H9 (cell line): ENCODE measurements at regions not wholly inside any gene's neighbourhood (a gene's known extent, or its start where the extent isn't known, plus 50 kb on each side); places are given as distances from the start of the nearest gene placed in this dataset.

Source experiments
- DNase-seq: peaks from one replicate; pipeline ENCODE4 v3.0.0-alpha.2; 2017
- H2AFZ ChIP-seq: one replicate; pipeline ENCODE4 v1.6.1; 2013; ENCODE audit warnings: mild to moderate bottlenecking, low read length, control low read depth, moderate library complexity
- H2AK5ac ChIP-seq: 2 replicates; pipeline ENCODE4 v1.6.1; 2013; ENCODE audit warnings: low read length, control low read depth, mixed read lengths; ENCODE audit not compliant: insufficient read length
- H2BK120ac ChIP-seq: one replicate; pipeline ENCODE4 v1.6.1; 2013; ENCODE audit warnings: low read depth, mild to moderate bottlenecking, low read length, control low read depth, inconsistent platforms; ENCODE audit not compliant: poor library complexity, severe bottlenecking
- H2BK12ac ChIP-seq: 2 replicates; pipeline ENCODE4 v1.6.1; 2013; ENCODE audit warnings: low read length, control low read depth, mixed read lengths, low read depth; ENCODE audit not compliant: insufficient read length
- H2BK15ac ChIP-seq: 2 replicates; pipeline ENCODE4 v1.6.1; 2013; ENCODE audit warnings: low read depth, low read length, control low read depth
- H2BK20ac ChIP-seq: one replicate; pipeline ENCODE4 v1.6.1; 2013; ENCODE audit warnings: low read depth, mild to moderate bottlenecking, low read length, control low read depth, inconsistent platforms; ENCODE audit not compliant: poor library complexity, severe bottlenecking
- H2BK5ac ChIP-seq: 2 replicates; pipeline ENCODE4 v1.6.1; 2013; ENCODE audit warnings: low read length, control low read depth, mixed read lengths; ENCODE audit not compliant: insufficient read length
- H3K14ac ChIP-seq: 2 replicates; pipeline ENCODE4 v1.6.1; 2013; ENCODE audit warnings: low read length, control low read depth; ENCODE audit not compliant: insufficient read depth
- H3K18ac ChIP-seq: 2 replicates; pipeline ENCODE4 v1.6.1; 2013; ENCODE audit warnings: low read depth, mild to moderate bottlenecking, mixed read lengths, low read length, control low read depth; ENCODE audit not compliant: insufficient read length
- H3K23ac ChIP-seq: 2 replicates; pipeline ENCODE4 v1.6.1; 2013; ENCODE audit warnings: low read length, control low read depth, mixed read lengths, low read depth; ENCODE audit not compliant: insufficient read length
- H3K23me2 ChIP-seq: 2 replicates; pipeline ENCODE4 v1.6.1; 2013; ENCODE audit warnings: low read depth, mild to moderate bottlenecking, mixed read lengths, low read length, control low read depth; ENCODE audit not compliant: insufficient read length, poor library complexity, severe bottlenecking
- H3K27ac ChIP-seq: 2 replicates; pipeline ENCODE4 v1.5.1; 2013; ENCODE audit warnings: low read length, control low read depth, mixed read lengths, low read depth; ENCODE audit not compliant: insufficient read length
- H3K27me3 ChIP-seq: 2 replicates; pipeline ENCODE4 v1.6.1; 2013; ENCODE audit warnings: low read length, control low read depth, inconsistent platforms; ENCODE audit not compliant: insufficient read depth
- H3K4ac ChIP-seq: 2 replicates; pipeline ENCODE4 v1.6.1; 2013; ENCODE audit warnings: low read depth, mild to moderate bottlenecking, control low read depth, inconsistent platforms, low read length, moderate library complexity
- H3K4me1 ChIP-seq: 2 replicates; pipeline ENCODE4 v1.6.1; 2013; ENCODE audit warnings: low read length, control low read depth, inconsistent platforms; ENCODE audit not compliant: insufficient read depth
- H3K4me2 ChIP-seq: 2 replicates; pipeline ENCODE4 v1.6.1; 2013; ENCODE audit warnings: low read length, control low read depth, mixed read lengths; ENCODE audit not compliant: insufficient read length, insufficient read depth
- H3K56ac ChIP-seq: 2 replicates; pipeline ENCODE4 v1.6.1; 2013; ENCODE audit warnings: low read depth, mild to moderate bottlenecking, mixed read lengths, low read length, control low read depth; ENCODE audit not compliant: insufficient read length
- H3K79me1 ChIP-seq: 2 replicates; pipeline ENCODE4 v1.6.1; 2013; ENCODE audit warnings: low read depth, mild to moderate bottlenecking, moderate library complexity, low read length, control low read depth, inconsistent platforms; ENCODE audit not compliant: insufficient read depth, poor library complexity, severe bottlenecking
- H3K79me2 ChIP-seq: 2 replicates; pipeline ENCODE4 v1.6.1; 2013; ENCODE audit warnings: low read length, control low read depth, inconsistent platforms; ENCODE audit not compliant: insufficient read depth
- H3K9ac ChIP-seq: 2 replicates; pipeline ENCODE4 v1.6.1; 2013; ENCODE audit warnings: low read length, control low read depth, mixed read lengths; ENCODE audit not compliant: insufficient read length; ENCODE audit errors: extremely low read depth
- H3K9me3 ChIP-seq: one replicate; pipeline ENCODE4 v1.6.1; 2013; ENCODE audit warnings: low read depth, low read length, inconsistent platforms; ENCODE audit not compliant: control insufficient read depth
- H3T11ph ChIP-seq: one replicate; pipeline ENCODE4 v1.6.1; 2013; ENCODE audit warnings: mild to moderate bottlenecking, low read length, control low read depth, inconsistent platforms
- H4K20me1 ChIP-seq: one replicate; pipeline ENCODE4 v1.6.1; 2013; ENCODE audit not compliant: control insufficient read depth, insufficient read length, insufficient read depth
- H4K5ac ChIP-seq: 2 replicates; pipeline ENCODE4 v1.6.1; 2013; ENCODE audit warnings: low read depth, mild to moderate bottlenecking, mixed read lengths, low read length, control low read depth; ENCODE audit not compliant: insufficient read length
- H4K8ac ChIP-seq: replicated peaks from 2 replicates; pipeline ENCODE4 v1.6.1; 2013; ENCODE audit warnings: low read length, control low read depth, mixed read lengths, low read depth; ENCODE audit not compliant: insufficient read length
- H4K91ac ChIP-seq: 2 replicates; pipeline ENCODE4 v1.6.1; 2013; ENCODE audit warnings: low read depth, mild to moderate bottlenecking, moderate library complexity, mixed read lengths, low read length, control low read depth; ENCODE audit not compliant: insufficient read length
- H3K27ac Mint-ChIP-seq, 3 experiments: 2 replicates in 2 of 3; 3 replicates in 1 of 3; pipeline ENCODE4 v1.8.0; 2020 to 2021; ENCODE audit warnings: mixed read lengths in 3 of 3, mild to moderate bottlenecking in 1 of 3, moderate library complexity in 1 of 3
- H3K27me3 Mint-ChIP-seq: 2 replicates; pipeline ENCODE4 v1.8.0; 2021; ENCODE audit warnings: low read depth, mild to moderate bottlenecking, moderate library complexity, mixed read lengths
- H3K36me3 Mint-ChIP-seq, 3 experiments: 2 replicates in 2 of 3; 3 replicates in 1 of 3; pipeline ENCODE4 v1.8.0; 2020 to 2021; ENCODE audit warnings: low read depth in 3 of 3, mixed read lengths in 3 of 3; ENCODE audit not compliant: insufficient read depth in 1 of 3
- H3K4me1 Mint-ChIP-seq, 2 experiments: 2 replicates each; pipeline ENCODE4 v1.8.0; 2020; ENCODE audit warnings: mixed read lengths in 2 of 2
- H3K4me3 Mint-ChIP-seq, 2 experiments: 2 replicates in 1 of 2; 3 replicates in 1 of 2; pipeline ENCODE4 v1.8.0; 2020 to 2021; ENCODE audit warnings: mild to moderate bottlenecking in 2 of 2, mixed read lengths in 2 of 2, moderate library complexity in 1 of 2
- H3K9me3 Mint-ChIP-seq, 2 experiments: 2 replicates in 1 of 2; 3 replicates in 1 of 2; pipeline ENCODE4 v1.8.0; 2020; ENCODE audit warnings: mild to moderate bottlenecking in 2 of 2, mixed read lengths in 2 of 2, moderate library complexity in 1 of 2
- WGBS: extraction: QIAGEN DNeasy Blood & Tissue Kit; methylation state at CpG from one replicate; pipeline ENCODE4 v1.1.7; 2013; ENCODE audit warnings: missing lambda C conversion rate, low lambda C conversion rate, mixed read lengths; ENCODE audit not compliant: insufficient read length; ENCODE audit errors: extremely low coverage; 5-methylcytosine and 5-hydroxymethylcytosine counted together
- TF ChIP-seq, protein P1 (sequence below): fragments of 200-600 bp; sonication (generic); conservative IDR thresholded peaks from 3 replicates; pipeline ENCODE4 v1.8.0; 2021; ENCODE audit warnings: antibody characterized with exemption, mild to moderate bottlenecking

GRCh38 chr12:16095531-16096110 lies 181.9 kb downstream of the SLC15A5 start:
- no CpG with 5 or more reads among the region's 4 CpGs for WGBS
- Histone ChIP-seq H2BK12ac (no peak overlapping the region), H4K8ac (no peak overlapping the region), H4K91ac (no peak overlapping the region), H3K23me2 (no peaks in the 10 kb centered on the region), H3K79me1 (no peaks in the 10 kb centered on the region), H3T11ph (no peak overlapping the region), H3K14ac (no peak overlapping the region), H3K9me3 (no peaks in the 10 kb centered on the region), H3K23ac (no peak overlapping the region), H3K27ac (no peak overlapping the region), H3K4me1 (no peaks in the 10 kb centered on the region), H3K9ac (no peak overlapping the region), H2AK5ac (no peak overlapping the region), H3K56ac (no peak overlapping the region), H4K5ac (no peak overlapping the region), H2BK15ac (no peak overlapping the region), H3K79me2 (no peaks in the 10 kb centered on the region), H3K4me2 (no peak overlapping the region), H3K27me3 (no peaks in the 10 kb centered on the region), H4K20me1 (no peaks in the 10 kb centered on the region), H3K18ac (no peak overlapping the region), H2AFZ (no peak overlapping the region), H3K4ac (no peak overlapping the region), H2BK120ac (no peak overlapping the region), H2BK5ac (no peak overlapping the region), H2BK20ac (no peak overlapping the region)
- TF ChIP-seq, protein P1, sequence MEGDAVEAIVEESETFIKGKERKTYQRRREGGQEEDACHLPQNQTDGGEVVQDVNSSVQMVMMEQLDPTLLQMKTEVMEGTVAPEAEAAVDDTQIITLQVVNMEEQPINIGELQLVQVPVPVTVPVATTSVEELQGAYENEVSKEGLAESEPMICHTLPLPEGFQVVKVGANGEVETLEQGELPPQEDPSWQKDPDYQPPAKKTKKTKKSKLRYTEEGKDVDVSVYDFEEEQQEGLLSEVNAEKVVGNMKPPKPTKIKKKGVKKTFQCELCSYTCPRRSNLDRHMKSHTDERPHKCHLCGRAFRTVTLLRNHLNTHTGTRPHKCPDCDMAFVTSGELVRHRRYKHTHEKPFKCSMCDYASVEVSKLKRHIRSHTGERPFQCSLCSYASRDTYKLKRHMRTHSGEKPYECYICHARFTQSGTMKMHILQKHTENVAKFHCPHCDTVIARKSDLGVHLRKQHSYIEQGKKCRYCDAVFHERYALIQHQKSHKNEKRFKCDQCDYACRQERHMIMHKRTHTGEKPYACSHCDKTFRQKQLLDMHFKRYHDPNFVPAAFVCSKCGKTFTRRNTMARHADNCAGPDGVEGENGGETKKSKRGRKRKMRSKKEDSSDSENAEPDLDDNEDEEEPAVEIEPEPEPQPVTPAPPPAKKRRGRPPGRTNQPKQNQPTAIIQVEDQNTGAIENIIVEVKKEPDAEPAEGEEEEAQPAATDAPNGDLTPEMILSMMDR = no peak
- no peak overlapping the region for H3K4me3 Mint-ChIP-seq
- no peak for DNase-seq
- H3K4me1 Mint-ChIP-seq = no peaks in the 10 kb centered on the region
- peaks cover 3 to 17% (median 5%) of the 10 kb centered on the region in 3 experiments; a peak in 4 of 7 replicates for H3K36me3 Mint-ChIP-seq
- H3K9me3 Mint-ChIP-seq = peaks cover 16 to 17% of the 10 kb centered on the region in 2 experiments; a peak in 4 of 5 replicates
- no peak overlapping the region for H3K27ac Mint-ChIP-seq
- peaks cover 3% of the 10 kb centered on the region; the same call in 1 of the 2 replicates for H3K27me3 Mint-ChIP-seq
